IPS DF 6.9 (cell line): ENCODE measurements at regions not wholly inside any gene's neighbourhood (a gene's known extent, or its start where the extent isn't known, plus 50 kb on each side); places are given as distances from the start of the nearest gene placed in this dataset.
A peak's percentile ranks its signal among the peaks of the same experiment; 100 is the strongest.
"Not testable (repeated sequence)": the region's sequence is repeated elsewhere in the genome, so short reads cannot be mapped to it uniquely, and the experiment has no call there.

ENCODE experiments used
- DNase-seq: peaks from one replicate; pipeline ENCODE4 v3.0.0-alpha.2; 2013; ENCODE audit warnings: low read depth, low spot score
- H3K27ac ChIP-seq: one replicate; pipeline ENCODE4 v1.5.1; 2013; ENCODE audit warnings: low read length, control low read depth
- H3K27me3 ChIP-seq: 2 replicates; pipeline ENCODE4 v1.6.1; 2013; ENCODE audit warnings: mild to moderate bottlenecking, low read length; ENCODE audit not compliant: control insufficient read depth, insufficient read depth
- H3K36me3 ChIP-seq: 2 replicates; pipeline ENCODE4 v1.6.1; 2013; ENCODE audit warnings: low read length; ENCODE audit not compliant: control insufficient read depth, insufficient read depth
- H3K4me1 ChIP-seq: 2 replicates; pipeline ENCODE4 v1.6.1; 2013; ENCODE audit warnings: low read length; ENCODE audit not compliant: control insufficient read depth, insufficient read depth
- H3K4me3 ChIP-seq: 2 replicates; pipeline ENCODE4 v1.5.1; 2013; ENCODE audit warnings: mild to moderate bottlenecking, low read length
- H3K9me3 ChIP-seq: 2 replicates; pipeline ENCODE4 v1.6.1; 2013; ENCODE audit warnings: low read length, inconsistent platforms; ENCODE audit not compliant: control insufficient read depth, insufficient read depth
- WGBS: extraction: QIAGEN DNeasy Blood & Tissue Kit; methylation state at CpG from one replicate; pipeline ENCODE4 v1.1.7; 2013; ENCODE audit warnings: mixed read lengths, missing lambda C conversion rate; ENCODE audit not compliant: insufficient read length, insufficient coverage; 5-methylcytosine and 5-hydroxymethylcytosine counted together

GRCh38 chr7:54921116-54921515 is 97.7 kb upstream of the EGFR start:
- H3K27me3 ChIP-seq: no peaks in the 10 kb centered on the region
- no peaks in the 10 kb centered on the region for H3K36me3 ChIP-seq
- H3K4me3 ChIP-seq: no peak overlapping the region
- no peak overlapping the region for H3K27ac ChIP-seq
- no peak for DNase-seq
- H3K4me1 ChIP-seq: no peaks in the 10 kb centered on the region
- no CpG with 5 or more reads among the region's 3 CpGs for WGBS
- no peaks in the 10 kb centered on the region for H3K9me3 ChIP-seq

DNA sequence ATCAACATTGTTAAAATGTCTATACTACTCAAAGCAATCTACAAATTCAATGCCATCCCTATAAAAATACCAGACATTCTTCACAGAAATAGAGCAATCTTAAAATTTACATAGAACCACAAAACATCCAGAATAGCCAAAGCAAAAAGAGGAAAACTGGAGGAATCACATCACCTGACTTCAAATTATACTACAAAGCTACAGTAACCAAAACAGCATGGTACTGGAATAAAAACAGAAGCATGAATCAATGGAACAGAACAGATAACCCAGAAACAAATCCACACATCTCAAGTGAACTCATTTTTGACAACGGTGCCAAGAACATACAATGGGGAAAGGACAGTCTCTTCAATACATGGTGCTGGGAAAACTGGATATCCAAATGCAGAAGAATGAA is 87.3 kb upstream of the EGFR start:
- H3K36me3 ChIP-seq: no peaks in the 10 kb centered on the region
- no peaks in the 10 kb centered on the region for H3K27me3 ChIP-seq
- no peak overlapping the region for H3K27ac ChIP-seq
- WGBS: no CpG with 5 or more reads among the region's 1 CpG
- H3K9me3 ChIP-seq: no peaks in the 10 kb centered on the region
- no peak for DNase-seq
- H3K4me1 ChIP-seq: no peaks in the 10 kb centered on the region
- H3K4me3 ChIP-seq: no peak overlapping the region

DNA sequence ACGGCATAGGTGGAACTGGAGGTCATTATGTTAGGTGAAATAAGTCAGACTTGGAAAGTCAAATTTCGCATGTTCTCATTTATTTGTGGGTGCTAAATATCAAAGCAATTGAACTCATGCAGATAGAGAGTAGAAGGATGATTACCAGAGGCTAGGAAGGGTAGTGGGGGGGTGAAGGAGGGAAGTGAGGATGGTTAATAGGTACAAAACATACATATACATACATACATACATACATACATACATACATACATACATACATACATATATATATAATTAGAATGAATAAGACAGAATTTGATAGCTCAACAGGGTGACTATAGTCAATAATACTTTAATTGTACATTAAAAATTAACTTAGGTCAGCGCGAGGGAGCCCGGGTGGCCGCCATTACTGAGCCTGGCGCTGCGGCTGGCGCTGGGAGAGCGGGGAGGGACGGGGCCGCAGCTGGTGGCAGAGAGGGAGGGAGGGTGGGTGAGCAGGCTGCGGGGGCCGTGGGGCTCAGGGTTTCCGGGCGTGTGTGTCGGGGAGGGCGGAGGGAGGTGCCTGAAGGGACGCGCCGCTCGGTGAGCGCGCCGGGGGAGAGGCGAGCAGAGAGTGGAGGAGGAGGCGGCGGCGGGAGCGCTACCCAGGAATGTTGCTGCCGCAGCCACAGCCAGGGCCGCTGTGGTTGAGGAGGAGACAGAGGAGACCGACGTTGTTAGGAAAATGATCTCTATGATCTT is 85.8 kb upstream of the EGFR start:
- no peaks in the 10 kb centered on the region for H3K9me3 ChIP-seq
- no peaks in the 10 kb centered on the region for H3K27me3 ChIP-seq
- no peak for DNase-seq
- no peak overlapping the region for H3K27ac ChIP-seq
- no peaks in the 10 kb centered on the region for H3K36me3 ChIP-seq
- WGBS: no CpG with 5 or more reads among the region's 34 CpGs
- peak overlapping the region; percentile 61; the same call in 1 of the 2 replicates for H3K4me3 ChIP-seq
- H3K4me1 ChIP-seq: no peaks in the 10 kb centered on the region

- no CpG with 5 or more reads among the region's 4 CpGs for WGBS
- no peak overlapping the region; the same call in 1 of the 2 replicates for H3K4me3 ChIP-seq
- no peaks in the 10 kb centered on the region for H3K36me3 ChIP-seq
Observed at GRCh38 chr7:54933643-54934042, 85.2 kb upstream of the EGFR start.

GRCh38 chr7:54940748-54941147 is 78.1 kb upstream of the EGFR start:
- Histone ChIP-seq H3K27ac (no peak overlapping the region), H3K27me3 (no peaks in the 10 kb centered on the region), H3K36me3 (no peaks in the 10 kb centered on the region), H3K4me1 (no peaks in the 10 kb centered on the region), H3K9me3 (no peaks in the 10 kb centered on the region), H3K4me3 (no peak overlapping the region)
- DNase-seq: no peak
- no CpG with 5 or more reads among the region's 3 CpGs for WGBS

More at GRCh38 chr7:54933643-54934042, 85.2 kb upstream of the EGFR start:
- Histone ChIP-seq H3K27me3 (no peaks in the 10 kb centered on the region), H3K4me1 (no peaks in the 10 kb centered on the region), H3K27ac (no peak overlapping the region), H3K9me3 (no peaks in the 10 kb centered on the region)
- DNase-seq: no peak

DNA sequence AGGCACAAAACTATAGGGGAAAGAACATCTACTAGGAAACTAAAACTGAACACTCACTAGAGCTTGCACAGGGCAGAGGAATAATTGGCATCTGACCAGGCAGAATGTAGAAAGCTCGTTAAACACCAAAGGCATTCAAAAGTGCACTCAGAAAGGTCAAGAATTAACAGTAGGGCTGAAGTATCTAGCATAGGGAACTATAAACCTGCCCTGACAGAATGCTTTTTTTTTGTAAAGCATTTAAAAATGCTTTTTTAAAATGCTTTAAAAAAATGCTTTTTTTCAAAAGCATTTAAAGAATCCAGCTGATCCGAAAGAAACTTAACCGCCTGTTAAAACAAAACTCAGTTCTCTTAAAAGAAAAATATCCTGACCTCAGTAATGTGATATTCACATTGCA is 74.6 kb upstream of the EGFR start:
- H3K36me3 ChIP-seq: no peaks in the 10 kb centered on the region
- DNase-seq: no peak
- no peak overlapping the region for H3K4me3 ChIP-seq
- no CpG with 5 or more reads among the region's 3 CpGs for WGBS
- H3K27me3 ChIP-seq: no peaks in the 10 kb centered on the region
- no peaks in the 10 kb centered on the region for H3K4me1 ChIP-seq
- H3K9me3 ChIP-seq: no peaks in the 10 kb centered on the region
- no peak overlapping the region for H3K27ac ChIP-seq

DNA sequence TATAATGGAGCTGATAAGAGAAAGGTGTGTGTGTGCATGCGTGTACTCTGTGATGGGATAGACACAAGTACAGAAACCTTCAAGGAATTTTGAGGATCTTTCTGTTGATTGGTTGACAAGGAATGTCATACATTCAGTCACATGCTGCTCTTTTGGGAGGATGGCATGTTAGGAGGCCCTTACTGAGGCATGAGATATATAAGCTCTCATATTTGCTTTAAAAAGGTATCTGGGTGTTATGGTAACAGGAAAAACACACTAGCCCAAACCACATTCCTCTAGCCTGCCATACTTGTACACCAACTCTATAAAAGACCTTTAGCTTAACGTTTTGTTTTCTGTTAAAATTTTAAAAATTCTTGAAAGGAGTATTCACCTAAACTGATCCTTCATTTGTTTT is 72.5 kb upstream of the EGFR start:
- Histone ChIP-seq H3K9me3 (no peaks in the 10 kb centered on the region), H3K4me3 (no peak overlapping the region), H3K27me3 (no peaks in the 10 kb centered on the region), H3K36me3 (no peaks in the 10 kb centered on the region), H3K4me1 (no peaks in the 10 kb centered on the region), H3K27ac (no peak overlapping the region)
- no peak for DNase-seq
- WGBS: no CpG with 5 or more reads among the region's 2 CpGs

DNA sequence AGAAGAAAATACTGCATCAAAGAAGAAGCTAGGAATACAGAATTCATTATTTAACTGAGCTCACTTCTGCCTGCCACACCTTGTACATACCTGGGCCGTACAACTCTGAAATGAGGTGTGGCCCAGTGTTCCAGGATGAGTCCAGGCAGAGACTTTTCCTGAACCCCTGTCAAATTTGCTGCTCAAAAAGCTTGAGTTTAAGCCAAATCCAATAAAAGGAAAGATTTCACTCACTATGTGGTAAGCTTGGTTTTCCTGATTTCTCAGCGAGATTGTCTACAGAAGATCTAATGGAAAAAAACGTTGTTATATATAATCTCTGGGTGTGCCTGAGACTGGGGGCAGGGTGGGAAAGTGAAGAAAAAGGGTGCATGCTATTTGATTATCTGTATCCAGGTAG is 72.1 kb upstream of the EGFR start:
- no CpG with 5 or more reads among the region's 3 CpGs for WGBS
- H3K36me3 ChIP-seq: no peaks in the 10 kb centered on the region
- H3K4me3 ChIP-seq: no peak overlapping the region
- H3K27me3 ChIP-seq: no peaks in the 10 kb centered on the region
- DNase-seq: no peak
- H3K9me3 ChIP-seq: no peaks in the 10 kb centered on the region
- H3K4me1 ChIP-seq: no peaks in the 10 kb centered on the region
- H3K27ac ChIP-seq: no peak overlapping the region

- H3K36me3 ChIP-seq: no peaks in the 10 kb centered on the region
- no peak overlapping the region for H3K27ac ChIP-seq
- no peak overlapping the region for H3K4me3 ChIP-seq
- no peaks in the 10 kb centered on the region for H3K27me3 ChIP-seq
- no CpG with 5 or more reads among the region's 4 CpGs for whole genome bisulfite sequencing
- H3K9me3 ChIP-seq: no peaks in the 10 kb centered on the region
- no peak for DNase-seq
- H3K4me1 ChIP-seq: no peaks in the 10 kb centered on the region
Observed at GRCh38 chr7:54947266-54947665, 71.6 kb upstream of the EGFR start.

GRCh38 chr7:54949514-54949913 is 69.3 kb upstream of the EGFR start:
- not testable (repeated sequence) for H3K36me3 ChIP-seq, H3K27ac ChIP-seq, H3K4me1 ChIP-seq, H3K27me3 ChIP-seq, H3K4me3 ChIP-seq, DNase-seq, H3K9me3 ChIP-seq
- WGBS: no CpG with 5 or more reads among the region's 1 CpG

- WGBS: no CpG with 5 or more reads among the region's 2 CpGs
Observed at GRCh38 chr7:54955296-54955695, 63.5 kb upstream of the EGFR start.

More at GRCh38 chr7:54955296-54955695, 63.5 kb upstream of the EGFR start:
- H3K27ac ChIP-seq: no peak overlapping the region
- no peaks in the 10 kb centered on the region for H3K27me3 ChIP-seq
- DNase-seq: no peak
- H3K4me3 ChIP-seq: no peak overlapping the region
- H3K36me3 ChIP-seq: no peaks in the 10 kb centered on the region
- no peaks in the 10 kb centered on the region for H3K9me3 ChIP-seq
- no peaks in the 10 kb centered on the region for H3K4me1 ChIP-seq
